HEK293 (cell line): ENCODE measurements at regions not wholly inside any gene's neighbourhood (a gene's known extent, or its start where the extent isn't known, plus 50 kb on each side); places are given as distances from the start of the nearest gene placed in this dataset.

Experiments used
- HOXC10 ChIP-seq: sonication (generic); formaldehyde crosslinking; IDR thresholded peaks from 2 replicates; pipeline ENCODE4 v1.8.1; 2023; ENCODE audit warnings: mild to moderate bottlenecking, missing genetic modification reagents
- HOXD13 ChIP-seq: sonication (generic); formaldehyde crosslinking; IDR thresholded peaks from 2 replicates; pipeline ENCODE4 v1.8.0; 2022; ENCODE audit warnings: missing genetic modification reagents, borderline replicate concordance
- KLF8 ChIP-seq: fragments of 450-650 bp; formaldehyde crosslinking; IDR thresholded peaks from 2 replicates; pipeline ENCODE4 v1.5.1; 2016; ENCODE audit warnings: missing biosample characterization, missing genetic modification characterization
- MEIS1 ChIP-seq: sonication (generic); formaldehyde crosslinking; IDR thresholded peaks from 2 replicates; pipeline ENCODE4 v1.8.1; 2022; ENCODE audit warnings: missing genetic modification reagents, mild to moderate bottlenecking, borderline replicate concordance
- REPIN1 ChIP-seq: fragments of 450-650 bp; formaldehyde crosslinking; IDR thresholded peaks from 2 replicates; pipeline ENCODE4 v1.5.1; 2017; ENCODE audit warnings: missing biosample characterization, missing genetic modification characterization, low read depth
- SETDB1 ChIP-seq: IDR thresholded peaks from one replicate; pipeline ENCODE4 v1.6.1; 2017; ENCODE audit warnings: mild to moderate bottlenecking, low read length, moderate library complexity, mixed read lengths; ENCODE audit not compliant: insufficient read length
- ZNF114 ChIP-seq: fragments of 450-650 bp; formaldehyde crosslinking; IDR thresholded peaks from 2 replicates; pipeline ENCODE4 v1.5.0; 2017; ENCODE audit warnings: missing biosample characterization, missing genetic modification characterization
- ZNF121 ChIP-seq: fragments of 450-650 bp; formaldehyde crosslinking; IDR thresholded peaks from 2 replicates; pipeline ENCODE4 v1.5.1; 2016; ENCODE audit warnings: missing biosample characterization, missing genetic modification characterization
- ZNF140 ChIP-seq: fragments of 450-650 bp; formaldehyde crosslinking; IDR thresholded peaks from 2 replicates; pipeline ENCODE4 v1.5.1; 2016; ENCODE audit warnings: missing biosample characterization, missing genetic modification characterization
- ZNF184 ChIP-seq: fragments of 450-650 bp; IDR thresholded peaks from 2 replicates; pipeline ENCODE4 v1.5.1; 2018; ENCODE audit warnings: missing biosample characterization, mild to moderate bottlenecking, missing genetic modification characterization
- ZNF202 ChIP-seq: fragments of 450-650 bp; formaldehyde crosslinking; IDR thresholded peaks from 2 replicates; pipeline ENCODE4 v1.5.1; 2016; ENCODE audit warnings: missing biosample characterization, missing genetic modification characterization, borderline replicate concordance
- ZNF335 ChIP-seq: fragments of 450-650 bp; formaldehyde crosslinking; conservative IDR thresholded peaks from 2 replicates; pipeline ENCODE4 v1.5.1; 2016; ENCODE audit warnings: missing biosample characterization, missing genetic modification characterization
- ZNF366 ChIP-seq: fragments of 450-650 bp; formaldehyde crosslinking; conservative IDR thresholded peaks from 2 replicates; pipeline ENCODE4 v1.5.1; 2016; ENCODE audit warnings: missing biosample characterization, missing genetic modification characterization
- ZNF391 ChIP-seq: fragments of 450-650 bp; formaldehyde crosslinking; IDR thresholded peaks from 2 replicates; pipeline ENCODE4 v1.5.1; 2016; ENCODE audit warnings: low read depth, missing biosample characterization, missing genetic modification characterization, borderline replicate concordance
- ZNF501 ChIP-seq: fragments of 450-650 bp; formaldehyde crosslinking; IDR thresholded peaks from 2 replicates; pipeline ENCODE4 v1.5.1; 2016; ENCODE audit warnings: missing biosample characterization, missing genetic modification characterization
- ZNF529 ChIP-seq: fragments of 450-650 bp; formaldehyde crosslinking; IDR thresholded peaks from 2 replicates; pipeline ENCODE4 v1.5.1; 2017; ENCODE audit warnings: missing genetic modification characterization, missing biosample characterization; ENCODE audit not compliant: insufficient replicate concordance
- ZNF544 ChIP-seq: fragments of 450-650 bp; formaldehyde crosslinking; IDR thresholded peaks from 2 replicates; pipeline ENCODE4 v1.5.0; 2017; ENCODE audit warnings: missing biosample characterization, missing genetic modification characterization
- ZNF549 ChIP-seq: fragments of 450-650 bp; IDR thresholded peaks from 2 replicates; pipeline ENCODE4 v1.5.1; 2018; ENCODE audit warnings: missing biosample characterization, missing genetic modification characterization, mild to moderate bottlenecking, inconsistent platforms, moderate library complexity
- ZNF654 ChIP-seq: fragments of 450-650 bp; formaldehyde crosslinking; IDR thresholded peaks from 2 replicates; pipeline ENCODE4 v1.5.1; 2016; ENCODE audit warnings: low read depth, missing biosample characterization, missing genetic modification characterization
- ZNF701 ChIP-seq: fragments of 450-650 bp; formaldehyde crosslinking; IDR thresholded peaks from 2 replicates; pipeline ENCODE4 v1.5.1; 2016; ENCODE audit warnings: missing biosample characterization, missing genetic modification characterization
- ZNF777 ChIP-seq: fragments of 450-650 bp; formaldehyde crosslinking; IDR thresholded peaks from 2 replicates; pipeline ENCODE4 v1.5.1; 2017; ENCODE audit warnings: missing biosample characterization, missing genetic modification characterization, borderline replicate concordance
- ZSCAN16 ChIP-seq: fragments of 450-650 bp; formaldehyde crosslinking; IDR thresholded peaks from 2 replicates; pipeline ENCODE4 v1.5.1; 2016; ENCODE audit warnings: missing biosample characterization, missing genetic modification characterization
- TF ChIP-seq, protein P1 (sequence below): fragments of 450-650 bp; formaldehyde crosslinking; IDR thresholded peaks from 2 replicates; pipeline ENCODE4 v1.5.1; 2016; ENCODE audit warnings: missing biosample characterization, missing genetic modification characterization
- TF ChIP-seq, protein P2 (sequence below): fragments of 450-650 bp; formaldehyde crosslinking; IDR thresholded peaks from 2 replicates; pipeline ENCODE4 v1.5.1; 2017; ENCODE audit warnings: missing biosample characterization, missing genetic modification characterization
- TF ChIP-seq, protein P3 (sequence below): fragments of 450-650 bp; formaldehyde crosslinking; IDR thresholded peaks from 2 replicates; pipeline ENCODE4 v1.5.1; 2017; ENCODE audit warnings: missing biosample characterization, missing genetic modification characterization
- TF ChIP-seq, protein P4 (sequence below): fragments of 450-650 bp; formaldehyde crosslinking; IDR thresholded peaks from 2 replicates; pipeline ENCODE4 v1.5.1; 2017; ENCODE audit warnings: missing biosample characterization, missing genetic modification characterization
- TF ChIP-seq, protein P5 (sequence below): fragments of 450-650 bp; formaldehyde crosslinking; IDR thresholded peaks from 2 replicates; pipeline ENCODE4 v1.5.1; 2016; ENCODE audit warnings: missing biosample characterization, missing genetic modification characterization
- TF ChIP-seq, protein P6 (sequence below): fragments of 450-650 bp; formaldehyde crosslinking; IDR thresholded peaks from 2 replicates; pipeline ENCODE4 v1.5.1; 2016; ENCODE audit warnings: missing biosample characterization, missing genetic modification characterization

DNA sequence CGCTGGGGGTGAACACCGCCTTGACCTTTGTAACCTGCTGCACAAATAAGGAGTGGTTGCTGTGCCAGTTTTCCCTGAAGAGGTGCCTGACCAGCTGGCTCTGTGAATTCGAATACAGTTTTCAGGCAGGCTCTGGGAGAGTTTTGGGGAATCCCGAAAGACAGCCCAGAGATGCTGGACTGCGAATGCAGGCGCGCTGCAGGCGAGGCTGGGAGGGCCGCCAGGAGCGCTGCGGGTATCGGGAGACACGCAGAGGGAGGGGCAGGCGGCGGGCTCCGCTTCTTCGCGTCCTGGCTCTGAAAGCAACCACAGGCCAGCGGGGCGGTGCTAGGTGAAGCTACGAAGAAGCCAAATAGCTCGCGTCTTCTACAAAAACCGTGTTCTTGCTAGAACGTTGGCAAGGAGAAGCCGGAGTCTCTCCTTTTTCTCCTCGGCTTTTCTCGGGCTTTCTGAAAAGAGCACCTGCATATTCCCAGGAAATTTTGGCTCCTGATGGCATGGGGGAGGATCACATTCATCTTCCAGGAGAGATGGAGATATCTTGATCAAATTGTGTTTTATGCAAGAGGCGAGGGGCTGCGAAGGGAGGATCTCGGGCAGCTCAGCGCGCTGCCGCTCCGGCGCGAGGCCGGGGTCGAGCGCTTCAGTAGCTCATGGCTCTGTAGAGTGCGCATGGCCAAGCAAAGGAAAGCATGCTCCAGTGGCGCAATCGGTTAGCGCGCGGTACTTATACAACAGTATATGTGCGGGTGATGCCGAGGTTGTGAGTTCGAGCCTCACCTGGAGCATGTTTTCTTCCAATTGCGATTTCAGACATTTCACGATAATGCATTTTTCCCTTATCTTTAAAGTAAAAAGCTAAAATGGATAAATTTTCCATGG lies 158.1 kb upstream of the ZNF184 start (continued):
- TF ChIP-seq ZNF501 (tag by site-specific recombination) (peak; percentile 94), ZNF184 (no peak), KLF8 (tag by site-specific recombination) (peak; percentile 62), ZNF549 (no peak), ZNF654 (tag by site-specific recombination) (no peak), HOXC10 (CRISPR knock-in tag) (no peak), ZNF777 (no peak), ZNF121 (tag by site-specific recombination) (no peak), ZNF335 (tag by site-specific recombination) (peak; percentile 97), ZNF140 (tag by site-specific recombination) (no peak), ZNF114 (tag by site-specific recombination) (no peak), ZNF701 (tag by site-specific recombination) (no peak), SETDB1 (no peak), ZSCAN16 (tag by site-specific recombination) (no peak), ZNF529 (tag by site-specific recombination) (no peak), MEIS1 (CRISPR knock-in tag) (no peak), ZNF544 (tag by site-specific recombination) (no peak), HOXD13 (CRISPR knock-in tag) (peak; percentile 58; the same call in 1 of the 2 replicates), ZNF202 (no peak), ZNF391 (0 out of 2 replicates have a peak, but pooled peaks have one; percentile 35), ZNF366 (tag by site-specific recombination) (no peak), REPIN1 (tag by site-specific recombination) (no peak)
- TF ChIP-seq, protein P1, sequence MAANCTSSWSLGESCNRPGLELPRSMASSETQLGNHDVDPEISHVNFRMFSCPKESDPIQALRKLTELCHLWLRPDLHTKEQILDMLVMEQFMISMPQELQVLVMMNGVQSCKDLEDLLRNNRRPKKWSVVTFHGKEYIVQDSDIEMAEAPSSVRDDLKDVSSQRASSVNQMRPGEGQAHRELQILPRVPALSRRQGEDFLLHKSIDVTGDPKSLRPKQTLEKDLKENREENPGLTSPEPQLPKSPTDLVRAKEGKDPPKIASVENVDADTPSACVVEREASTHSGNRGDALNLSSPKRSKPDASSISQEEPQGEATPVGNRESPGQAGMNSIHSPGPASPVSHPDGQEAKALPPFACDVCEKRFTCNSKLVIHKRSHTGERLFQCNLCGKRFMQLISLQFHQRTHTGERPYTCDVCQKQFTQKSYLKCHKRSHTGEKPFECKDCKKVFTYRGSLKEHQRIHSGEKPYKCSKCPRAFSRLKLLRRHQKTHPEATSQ: no peak; the same call in 1 of the 2 replicates
- TF ChIP-seq, protein P2, sequence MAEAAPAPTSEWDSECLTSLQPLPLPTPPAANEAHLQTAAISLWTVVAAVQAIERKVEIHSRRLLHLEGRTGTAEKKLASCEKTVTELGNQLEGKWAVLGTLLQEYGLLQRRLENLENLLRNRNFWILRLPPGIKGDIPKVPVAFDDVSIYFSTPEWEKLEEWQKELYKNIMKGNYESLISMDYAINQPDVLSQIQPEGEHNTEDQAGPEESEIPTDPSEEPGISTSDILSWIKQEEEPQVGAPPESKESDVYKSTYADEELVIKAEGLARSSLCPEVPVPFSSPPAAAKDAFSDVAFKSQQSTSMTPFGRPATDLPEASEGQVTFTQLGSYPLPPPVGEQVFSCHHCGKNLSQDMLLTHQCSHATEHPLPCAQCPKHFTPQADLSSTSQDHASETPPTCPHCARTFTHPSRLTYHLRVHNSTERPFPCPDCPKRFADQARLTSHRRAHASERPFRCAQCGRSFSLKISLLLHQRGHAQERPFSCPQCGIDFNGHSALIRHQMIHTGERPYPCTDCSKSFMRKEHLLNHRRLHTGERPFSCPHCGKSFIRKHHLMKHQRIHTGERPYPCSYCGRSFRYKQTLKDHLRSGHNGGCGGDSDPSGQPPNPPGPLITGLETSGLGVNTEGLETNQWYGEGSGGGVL (tag by site-specific recombination): no peak
- TF ChIP-seq, protein P3, sequence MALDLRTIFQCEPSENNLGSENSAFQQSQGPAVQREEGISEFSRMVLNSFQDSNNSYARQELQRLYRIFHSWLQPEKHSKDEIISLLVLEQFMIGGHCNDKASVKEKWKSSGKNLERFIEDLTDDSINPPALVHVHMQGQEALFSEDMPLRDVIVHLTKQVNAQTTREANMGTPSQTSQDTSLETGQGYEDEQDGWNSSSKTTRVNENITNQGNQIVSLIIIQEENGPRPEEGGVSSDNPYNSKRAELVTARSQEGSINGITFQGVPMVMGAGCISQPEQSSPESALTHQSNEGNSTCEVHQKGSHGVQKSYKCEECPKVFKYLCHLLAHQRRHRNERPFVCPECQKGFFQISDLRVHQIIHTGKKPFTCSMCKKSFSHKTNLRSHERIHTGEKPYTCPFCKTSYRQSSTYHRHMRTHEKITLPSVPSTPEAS (tag by site-specific recombination): no peak
- TF ChIP-seq, protein P4, sequence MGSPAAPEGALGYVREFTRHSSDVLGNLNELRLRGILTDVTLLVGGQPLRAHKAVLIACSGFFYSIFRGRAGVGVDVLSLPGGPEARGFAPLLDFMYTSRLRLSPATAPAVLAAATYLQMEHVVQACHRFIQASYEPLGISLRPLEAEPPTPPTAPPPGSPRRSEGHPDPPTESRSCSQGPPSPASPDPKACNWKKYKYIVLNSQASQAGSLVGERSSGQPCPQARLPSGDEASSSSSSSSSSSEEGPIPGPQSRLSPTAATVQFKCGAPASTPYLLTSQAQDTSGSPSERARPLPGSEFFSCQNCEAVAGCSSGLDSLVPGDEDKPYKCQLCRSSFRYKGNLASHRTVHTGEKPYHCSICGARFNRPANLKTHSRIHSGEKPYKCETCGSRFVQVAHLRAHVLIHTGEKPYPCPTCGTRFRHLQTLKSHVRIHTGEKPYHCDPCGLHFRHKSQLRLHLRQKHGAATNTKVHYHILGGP (tag by site-specific recombination): no peak
- TF ChIP-seq, protein P5, sequence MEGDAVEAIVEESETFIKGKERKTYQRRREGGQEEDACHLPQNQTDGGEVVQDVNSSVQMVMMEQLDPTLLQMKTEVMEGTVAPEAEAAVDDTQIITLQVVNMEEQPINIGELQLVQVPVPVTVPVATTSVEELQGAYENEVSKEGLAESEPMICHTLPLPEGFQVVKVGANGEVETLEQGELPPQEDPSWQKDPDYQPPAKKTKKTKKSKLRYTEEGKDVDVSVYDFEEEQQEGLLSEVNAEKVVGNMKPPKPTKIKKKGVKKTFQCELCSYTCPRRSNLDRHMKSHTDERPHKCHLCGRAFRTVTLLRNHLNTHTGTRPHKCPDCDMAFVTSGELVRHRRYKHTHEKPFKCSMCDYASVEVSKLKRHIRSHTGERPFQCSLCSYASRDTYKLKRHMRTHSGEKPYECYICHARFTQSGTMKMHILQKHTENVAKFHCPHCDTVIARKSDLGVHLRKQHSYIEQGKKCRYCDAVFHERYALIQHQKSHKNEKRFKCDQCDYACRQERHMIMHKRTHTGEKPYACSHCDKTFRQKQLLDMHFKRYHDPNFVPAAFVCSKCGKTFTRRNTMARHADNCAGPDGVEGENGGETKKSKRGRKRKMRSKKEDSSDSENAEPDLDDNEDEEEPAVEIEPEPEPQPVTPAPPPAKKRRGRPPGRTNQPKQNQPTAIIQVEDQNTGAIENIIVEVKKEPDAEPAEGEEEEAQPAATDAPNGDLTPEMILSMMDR (tag by site-specific recombination): peak; percentile 64; the same call in 1 of the 2 replicates
- TF ChIP-seq, protein P6, sequence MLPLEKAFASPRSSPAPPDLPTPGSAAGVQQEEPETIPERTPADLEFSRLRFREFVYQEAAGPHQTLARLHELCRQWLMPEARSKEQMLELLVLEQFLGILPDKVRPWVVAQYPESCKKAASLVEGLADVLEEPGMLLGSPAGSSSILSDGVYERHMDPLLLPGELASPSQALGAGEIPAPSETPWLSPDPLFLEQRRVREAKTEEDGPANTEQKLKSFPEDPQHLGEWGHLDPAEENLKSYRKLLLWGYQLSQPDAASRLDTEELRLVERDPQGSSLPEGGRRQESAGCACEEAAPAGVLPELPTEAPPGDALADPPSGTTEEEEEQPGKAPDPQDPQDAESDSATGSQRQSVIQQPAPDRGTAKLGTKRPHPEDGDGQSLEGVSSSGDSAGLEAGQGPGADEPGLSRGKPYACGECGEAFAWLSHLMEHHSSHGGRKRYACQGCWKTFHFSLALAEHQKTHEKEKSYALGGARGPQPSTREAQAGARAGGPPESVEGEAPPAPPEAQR (tag by site-specific recombination): no peak
